Progenitor cell of endocrine pancreas (in vitro differentiated cells): ENCODE measurements at regions not wholly inside any gene's neighbourhood (a gene's known extent, or its start where the extent isn't known, plus 50 kb on each side); places are given as distances from the start of the nearest gene placed in this dataset.

Experiments
- DNase-seq: peaks from one replicate; pipeline ENCODE4 v3.0.0; 2021; ENCODE audit warnings: low spot score; ENCODE audit not compliant: unreplicated experiment
- H3K27ac Mint-ChIP-seq: 2 replicates; pipeline ENCODE4 v1.8.0; 2021; ENCODE audit warnings: mild to moderate bottlenecking, moderate library complexity, mixed read lengths
- H3K27me3 Mint-ChIP-seq: 2 replicates; pipeline ENCODE4 v1.8.0; 2021; ENCODE audit warnings: mixed read lengths
- H3K36me3 Mint-ChIP-seq: 2 replicates; pipeline ENCODE4 v1.8.0; 2022; ENCODE audit warnings: mixed read lengths; ENCODE audit not compliant: insufficient read depth
- H3K4me1 Mint-ChIP-seq: 2 replicates; pipeline ENCODE4 v1.8.0; 2021; ENCODE audit warnings: low read depth, mixed read lengths
- H3K4me3 Mint-ChIP-seq: 2 replicates; pipeline ENCODE4 v1.8.0; 2021; ENCODE audit warnings: low read depth, mild to moderate bottlenecking, moderate library complexity, mixed read lengths
- H3K9me3 Mint-ChIP-seq: 2 replicates; pipeline ENCODE4 v1.8.0; 2021; ENCODE audit warnings: low read depth, mixed read lengths
- TF ChIP-seq, protein P1 (sequence below): fragments of 200-600 bp; sonication (generic); IDR thresholded peaks from one replicate; pipeline ENCODE4 v1.5.0; 2021; ENCODE audit warnings: antibody characterized with exemption, mild to moderate bottlenecking; ENCODE audit not compliant: unreplicated experiment

DNA sequence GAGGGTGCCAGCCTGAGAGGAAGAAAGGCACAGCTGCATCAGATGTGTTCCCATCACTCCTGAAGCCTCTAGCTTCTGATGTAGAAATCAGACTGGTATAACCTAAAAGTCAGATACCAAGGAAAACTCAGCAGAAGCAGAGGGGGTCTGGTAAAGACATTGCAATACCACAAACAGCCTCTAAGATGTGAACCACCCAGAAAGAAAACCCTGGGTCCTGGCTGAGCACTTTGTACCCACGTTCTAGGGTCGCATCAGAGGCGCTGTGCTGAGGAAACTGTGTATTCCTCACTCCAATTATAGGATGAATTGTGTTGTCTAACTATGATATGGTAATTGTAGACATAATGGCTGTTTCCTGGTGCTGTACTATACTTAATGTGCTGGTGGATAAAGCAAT lies 275.6 kb downstream of the IRX2 start:
- H3K27me3 Mint-ChIP-seq = peaks cover 42% of the 10 kb centered on the region
- TF ChIP-seq, protein P1, sequence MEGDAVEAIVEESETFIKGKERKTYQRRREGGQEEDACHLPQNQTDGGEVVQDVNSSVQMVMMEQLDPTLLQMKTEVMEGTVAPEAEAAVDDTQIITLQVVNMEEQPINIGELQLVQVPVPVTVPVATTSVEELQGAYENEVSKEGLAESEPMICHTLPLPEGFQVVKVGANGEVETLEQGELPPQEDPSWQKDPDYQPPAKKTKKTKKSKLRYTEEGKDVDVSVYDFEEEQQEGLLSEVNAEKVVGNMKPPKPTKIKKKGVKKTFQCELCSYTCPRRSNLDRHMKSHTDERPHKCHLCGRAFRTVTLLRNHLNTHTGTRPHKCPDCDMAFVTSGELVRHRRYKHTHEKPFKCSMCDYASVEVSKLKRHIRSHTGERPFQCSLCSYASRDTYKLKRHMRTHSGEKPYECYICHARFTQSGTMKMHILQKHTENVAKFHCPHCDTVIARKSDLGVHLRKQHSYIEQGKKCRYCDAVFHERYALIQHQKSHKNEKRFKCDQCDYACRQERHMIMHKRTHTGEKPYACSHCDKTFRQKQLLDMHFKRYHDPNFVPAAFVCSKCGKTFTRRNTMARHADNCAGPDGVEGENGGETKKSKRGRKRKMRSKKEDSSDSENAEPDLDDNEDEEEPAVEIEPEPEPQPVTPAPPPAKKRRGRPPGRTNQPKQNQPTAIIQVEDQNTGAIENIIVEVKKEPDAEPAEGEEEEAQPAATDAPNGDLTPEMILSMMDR = peak; percentile 29
- H3K36me3 Mint-ChIP-seq = no peaks in the 10 kb centered on the region
- no peak overlapping the region for H3K4me3 Mint-ChIP-seq
- peaks cover 3% of the 10 kb centered on the region for H3K9me3 Mint-ChIP-seq
- H3K4me1 Mint-ChIP-seq = no peaks in the 10 kb centered on the region
- no peak overlapping the region for H3K27ac Mint-ChIP-seq
- DNase-seq = no peak

DNA sequence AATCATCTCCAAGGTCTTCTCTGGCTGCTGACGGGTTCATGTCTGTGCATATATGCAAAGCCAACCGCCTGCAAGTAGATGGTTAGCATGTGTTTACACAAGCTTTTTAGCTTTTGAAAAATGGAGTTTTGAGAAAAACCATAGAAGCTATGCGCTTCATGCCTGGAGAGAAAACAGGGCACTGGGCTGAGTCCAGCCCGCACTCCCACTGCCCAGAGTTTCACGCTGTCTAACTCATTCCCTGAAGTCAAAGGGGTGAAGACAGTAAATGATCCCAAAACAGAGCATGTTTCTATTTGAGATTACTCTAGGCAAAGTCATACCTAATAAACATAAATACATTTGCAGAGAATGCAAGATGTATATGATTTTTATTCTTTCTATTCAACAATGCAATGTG lies 278.8 kb downstream of the IRX2 start:
- no peak for DNase-seq
- no peaks in the 10 kb centered on the region for H3K4me1 Mint-ChIP-seq
- H3K4me3 Mint-ChIP-seq = no peak overlapping the region
- no peaks in the 10 kb centered on the region for H3K36me3 Mint-ChIP-seq
- H3K9me3 Mint-ChIP-seq = peaks cover 3% of the 10 kb centered on the region
- H3K27ac Mint-ChIP-seq = no peak overlapping the region
- TF ChIP-seq, protein P1 = no peak
- peaks cover 49% of the 10 kb centered on the region for H3K27me3 Mint-ChIP-seq

DNA sequence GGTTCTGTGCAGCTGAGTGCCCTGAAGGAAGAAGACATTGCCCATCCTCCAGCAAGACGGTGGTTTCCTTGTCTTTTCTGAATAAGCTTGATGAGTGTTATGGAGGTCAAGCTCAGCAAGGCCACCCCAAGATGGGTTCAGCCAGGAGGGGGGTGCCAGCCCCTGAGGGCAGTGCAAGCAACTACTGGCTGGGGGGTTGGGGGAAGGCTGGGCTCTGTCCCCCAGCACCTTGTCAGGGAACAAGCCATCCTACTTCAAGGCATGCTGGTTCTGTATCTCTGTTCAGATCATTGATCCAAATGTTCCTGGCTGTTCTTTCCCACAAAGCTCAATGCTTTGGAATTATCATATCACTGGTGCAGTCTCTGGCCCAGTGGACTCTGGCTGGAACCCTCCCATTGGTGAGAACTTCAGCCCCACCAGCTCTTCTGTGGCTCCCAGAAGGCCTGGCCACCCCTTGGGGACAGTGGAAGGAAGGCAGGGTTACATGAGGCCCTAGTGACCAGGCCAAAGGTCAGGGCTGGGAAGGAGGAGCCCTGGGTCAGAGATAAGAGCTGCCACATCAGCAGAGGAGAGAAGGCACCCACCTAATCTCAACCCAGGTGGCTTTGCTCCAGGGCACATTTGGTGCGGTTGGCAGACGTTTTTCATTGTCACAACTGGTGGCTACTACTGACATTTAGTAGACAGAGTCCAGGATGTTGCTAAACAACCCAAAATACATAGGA lies 280.2 kb downstream of the IRX2 start:
- H3K36me3 Mint-ChIP-seq = no peaks in the 10 kb centered on the region
- peaks cover 57% of the 10 kb centered on the region for H3K27me3 Mint-ChIP-seq

DNA sequence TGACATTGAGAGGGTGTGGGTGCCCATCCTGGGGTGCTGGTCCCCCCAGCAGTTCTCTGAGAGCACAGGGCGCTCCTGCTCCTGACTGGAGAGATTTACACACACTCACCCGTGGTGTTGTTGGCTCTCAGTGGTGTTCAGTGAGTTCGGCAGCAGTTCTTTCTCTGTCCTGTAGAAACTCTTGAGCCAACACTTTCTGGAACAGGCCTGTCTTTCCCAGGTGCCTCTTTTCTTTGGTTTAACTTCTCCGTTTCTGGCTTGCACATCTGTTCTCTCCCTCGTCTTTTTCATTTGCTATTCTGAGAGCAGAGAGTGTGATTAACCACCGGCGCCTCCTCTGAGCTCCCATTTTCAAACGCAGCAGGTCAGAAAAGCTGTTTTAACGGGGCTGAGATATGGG lies 284.5 kb downstream of the IRX2 start:
- H3K36me3 Mint-ChIP-seq = no peaks in the 10 kb centered on the region
- TF ChIP-seq, protein P1 = no peak
- peaks cover 77% of the 10 kb centered on the region for H3K27me3 Mint-ChIP-seq
- DNase-seq = no peak
- H3K4me3 Mint-ChIP-seq = no peak overlapping the region
- H3K9me3 Mint-ChIP-seq = peaks cover 3% of the 10 kb centered on the region
- no peaks in the 10 kb centered on the region for H3K4me1 Mint-ChIP-seq
- no peak overlapping the region for H3K27ac Mint-ChIP-seq

More for the DNA sequence above, 280.2 kb downstream of the IRX2 start:
- no peak for DNase-seq
- Mint-ChIP-seq H3K4me3 (no peak overlapping the region), H3K4me1 (no peaks in the 10 kb centered on the region), H3K9me3 (peaks cover 3% of the 10 kb centered on the region), H3K27ac (no peak overlapping the region)
- TF ChIP-seq, protein P1 = no peak

DNA sequence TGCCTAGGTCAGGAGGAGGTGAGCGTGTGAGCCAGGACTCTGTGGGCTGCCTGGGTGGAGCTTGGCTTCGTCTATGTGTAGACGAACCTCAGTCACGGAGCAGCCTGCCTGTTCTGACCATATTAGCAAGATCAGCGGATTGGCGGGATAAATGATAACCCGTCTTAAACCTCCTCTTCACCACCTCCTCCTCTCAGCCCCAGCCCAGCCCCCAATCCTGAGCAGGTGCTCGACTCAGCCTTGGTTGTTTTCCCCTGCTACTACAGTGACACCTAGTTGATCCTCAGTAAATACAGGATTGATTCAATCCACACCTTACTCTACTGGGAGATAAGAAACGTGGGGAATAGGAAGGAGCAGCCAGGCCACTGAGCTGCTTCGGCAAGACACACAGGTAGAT lies 286.1 kb downstream of the IRX2 start:
- TF ChIP-seq, protein P1 = no peak
- DNase-seq = no peak
- Mint-ChIP-seq H3K27me3 (peaks cover 87% of the 10 kb centered on the region), H3K9me3 (peaks cover under 1% of the 10 kb centered on the region), H3K4me1 (no peaks in the 10 kb centered on the region), H3K4me3 (no peak overlapping the region), H3K36me3 (no peaks in the 10 kb centered on the region), H3K27ac (no peak overlapping the region)
